HL-60 (cell line): ENCODE measurements at regions not wholly inside any gene's neighbourhood (a gene's known extent, or its start where the extent isn't known, plus 50 kb on each side); places are given as distances from the start of the nearest gene placed in this dataset.
A peak's percentile ranks its signal among the peaks of the same experiment; 100 is the strongest.

Source experiments
- DNase-seq, 2 experiments: peaks; one replicate each; pipeline ENCODE4 v3.0.0-alpha.2; 2010 to 2020; ENCODE audit warnings: low read depth in 1 of 2, low spot score in 1 of 2
- H3K27ac ChIP-seq: fragments of 250-450 bp; sonication (Bioruptor Pico); replicated peaks from 2 replicates; pipeline ENCODE4 v1.5.1; 2020; ENCODE audit warnings: mild to moderate bottlenecking, moderate library complexity
- H3K27me3 ChIP-seq: fragments of 250-450 bp; sonication (Bioruptor Pico); 2 replicates; pipeline ENCODE4 v1.5.1; 2021; ENCODE audit warnings: mild to moderate bottlenecking, moderate library complexity; ENCODE audit not compliant: insufficient read depth, poor library complexity, severe bottlenecking
- H3K4me3 ChIP-seq: replicated peaks from 2 replicates; pipeline ENCODE4 v1.5.1; 2011; ENCODE audit warnings: mild to moderate bottlenecking, control low read depth, low read length; ENCODE audit not compliant: insufficient read depth
- CTCF ChIP-seq: IDR thresholded peaks from one replicate; pipeline ENCODE4 v1.5.1; 2011; ENCODE audit warnings: low read length, control low read depth, inconsistent platforms; ENCODE audit not compliant: insufficient read depth
- GABPA ChIP-seq: IDR thresholded peaks from 2 replicates; pipeline ENCODE4 v1.6.1; 2012; ENCODE audit warnings: low read depth
- POLR2AphosphoS5 ChIP-seq: IDR thresholded peaks from 2 replicates; pipeline ENCODE4 v1.6.1; 2012; ENCODE audit warnings: low read depth
- REST ChIP-seq: IDR thresholded peaks from 2 replicates; pipeline ENCODE4 v1.6.1; 2012; ENCODE audit warnings: low read depth; ENCODE audit not compliant: insufficient replicate concordance
- SPI1 ChIP-seq: IDR thresholded peaks from 2 replicates; pipeline ENCODE4 v1.6.1; 2012; ENCODE audit warnings: low read depth, mild to moderate bottlenecking, borderline replicate concordance

GRCh38 chr6:169997187-169997929, 245.9 kb downstream of the ERMARD start:
- no peak for TF ChIP-seq CTCF
- no peak for TF ChIP-seq SPI1
- TF ChIP-seq REST = no peak
- TF ChIP-seq GABPA = no peak
- TF ChIP-seq POLR2AphosphoS5 = no peak
- H3K27me3 ChIP-seq = no peaks in the 10 kb centered on the region
- H3K4me3 ChIP-seq = no peak overlapping the region
- peak; percentile 30 to 54 for DNase-seq
- H3K27ac ChIP-seq = peak overlapping the region; percentile 58

- no peaks in the 10 kb centered on the region for H3K27me3 ChIP-seq
- DNase-seq = no peak
- TF ChIP-seq SPI1 (no peak), REST (no peak), GABPA (no peak), POLR2AphosphoS5 (no peak), CTCF (no peak)
- H3K27ac ChIP-seq = peak overlapping the region; percentile 58; the same call in 1 of the 2 replicates
- H3K4me3 ChIP-seq = no peak overlapping the region
These were observed 245.1 kb downstream of the ERMARD start for GRCh38 chr6:169996378-169997051.

- Histone ChIP-seq H3K27me3 (no peaks in the 10 kb centered on the region), H3K4me3 (no peak overlapping the region), H3K27ac (no peak overlapping the region)
- TF ChIP-seq REST = no peak
- TF ChIP-seq CTCF = no peak
- no peak for TF ChIP-seq SPI1
- no peak for DNase-seq
These were observed 243.3 kb downstream of the ERMARD start for GRCh38 chr6:169994739-169995138.
